Endothelial cell (in vitro differentiated cells): ENCODE measurements at regions not wholly inside any gene's neighbourhood (a gene's known extent, or its start where the extent isn't known, plus 50 kb on each side); places are given as distances from the start of the nearest gene placed in this dataset. TPM values are rescaled to one million over a fixed set of nuclear protein-coding genes. Genes with fewer than 3 reads are reported as not detected.

ENCODE experiments used
- DNase-seq: peaks from one replicate; pipeline ENCODE4 v3.0.0; 2021; ENCODE audit warnings: low spot score
- H3K27ac Mint-ChIP-seq: one replicate; pipeline ENCODE4 v1.8.0; 2021; ENCODE audit warnings: mixed read lengths, inconsistent platforms; ENCODE audit not compliant: unreplicated experiment
- H3K27me3 Mint-ChIP-seq: one replicate; pipeline ENCODE4 v1.8.0; 2021; ENCODE audit warnings: mild to moderate bottlenecking, moderate library complexity, mixed read lengths, inconsistent platforms; ENCODE audit not compliant: unreplicated experiment
- H3K36me3 Mint-ChIP-seq: one replicate; pipeline ENCODE4 v1.8.0; 2021; ENCODE audit warnings: mild to moderate bottlenecking, low read depth, mixed read lengths, inconsistent platforms; ENCODE audit not compliant: unreplicated experiment
- H3K4me1 Mint-ChIP-seq: one replicate; pipeline ENCODE4 v1.8.0; 2021; ENCODE audit warnings: mild to moderate bottlenecking, mixed read lengths, inconsistent platforms; ENCODE audit not compliant: unreplicated experiment
- H3K4me3 Mint-ChIP-seq: one replicate; pipeline ENCODE4 v1.8.0; 2021; ENCODE audit warnings: mild to moderate bottlenecking, mixed read lengths, inconsistent platforms; ENCODE audit not compliant: unreplicated experiment
- H3K9me3 Mint-ChIP-seq: one replicate; pipeline ENCODE4 v1.8.0; 2021; ENCODE audit warnings: mixed read lengths, inconsistent platforms; ENCODE audit not compliant: unreplicated experiment
- CTCF ChIP-seq: fragments of 200-600 bp; sonication (generic); IDR thresholded peaks from one replicate; pipeline ENCODE4 v1.5.0; 2021; ENCODE audit warnings: antibody characterized with exemption; ENCODE audit not compliant: unreplicated experiment
- microRNA-seq: library from miRNA; unstranded; fragments of <30 nt; microRNA quantifications from one replicate; pipeline ENCODE4, GENCODE V29; 2020; ENCODE audit not compliant: unreplicated experiment

GRCh38 chr5:82329393-82329792 lies 51.2 kb upstream of the RPS23 start:
- peaks cover 5% of the 10 kb centered on the region for H3K27me3 Mint-ChIP-seq
- no peaks in the 10 kb centered on the region for H3K9me3 Mint-ChIP-seq
- H3K4me1 Mint-ChIP-seq: no peaks in the 10 kb centered on the region
- no peak overlapping the region for H3K27ac Mint-ChIP-seq
- no peak overlapping the region for H3K4me3 Mint-ChIP-seq
- TF ChIP-seq CTCF: no peak
- H3K36me3 Mint-ChIP-seq: peaks cover 7% of the 10 kb centered on the region
- DNase-seq: no peak

Small RNA genes in the stretch of these regions (microRNA-seq; reads per million reads assigned to microRNA genes)
- gene MIR3977: not detected
